ENCODE measurements at regions not wholly inside any gene's neighbourhood (a gene's known extent, or its start where the extent isn't known, plus 50 kb on each side); places are given as distances from the start of the nearest gene placed in this dataset.
"Not testable (repeated sequence)": the region's sequence is repeated elsewhere in the genome, so short reads cannot be mapped to it uniquely, and the experiment has no call there.

DNA sequence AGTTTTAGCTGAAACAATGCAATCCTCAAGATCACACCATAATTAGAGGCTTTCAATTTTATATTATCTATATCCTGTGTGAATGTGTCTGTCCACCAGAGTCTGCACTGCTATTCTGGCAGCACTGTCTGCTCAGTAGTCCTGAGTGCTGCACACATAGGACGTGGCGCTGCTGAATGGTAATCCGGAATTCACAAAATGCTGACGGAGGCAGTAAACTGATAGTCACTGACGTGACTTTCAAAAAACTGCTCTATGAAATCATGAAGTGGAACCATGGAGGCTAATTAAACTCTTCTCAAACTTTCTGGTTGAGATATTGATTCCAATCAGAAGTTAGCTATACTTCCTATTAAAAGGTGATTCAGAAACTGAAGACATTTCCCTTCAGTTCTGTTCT is 190.8 kb upstream of the NOX3 start:
- H3K4me3 ChIP-seq (ENCODE audit: low read length), result no peak overlapping the region
- no peak for TF ChIP-seq ZNF274 (IDR thresholded peaks at IDR 0.05; ENCODE audit: low read depth, low read length)

DNA sequence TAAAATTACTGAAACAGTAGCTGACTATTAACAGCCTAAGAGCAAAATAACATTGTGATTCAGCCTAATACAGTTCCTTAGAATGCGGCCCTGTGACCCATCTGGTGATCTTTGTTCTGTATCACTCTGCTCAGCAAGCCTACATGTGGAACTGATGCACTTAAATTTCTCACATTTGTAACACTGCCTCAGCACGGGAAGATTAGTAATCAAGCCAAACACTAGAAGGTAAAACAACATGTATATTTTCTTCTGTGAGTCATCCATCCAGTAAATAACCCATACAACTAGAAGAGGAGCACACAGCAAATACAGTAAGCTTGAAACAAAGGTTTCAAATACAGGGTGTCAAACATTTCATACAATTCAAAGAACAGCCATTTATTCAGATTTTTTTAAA is 189.7 kb upstream of the NOX3 start:
- TF ChIP-seq ZNF274 (IDR thresholded peaks at IDR 0.05; ENCODE audit: low read depth, low read length), result no peak
- no peak overlapping the region for H3K4me3 ChIP-seq (ENCODE audit: low read length)

DNA sequence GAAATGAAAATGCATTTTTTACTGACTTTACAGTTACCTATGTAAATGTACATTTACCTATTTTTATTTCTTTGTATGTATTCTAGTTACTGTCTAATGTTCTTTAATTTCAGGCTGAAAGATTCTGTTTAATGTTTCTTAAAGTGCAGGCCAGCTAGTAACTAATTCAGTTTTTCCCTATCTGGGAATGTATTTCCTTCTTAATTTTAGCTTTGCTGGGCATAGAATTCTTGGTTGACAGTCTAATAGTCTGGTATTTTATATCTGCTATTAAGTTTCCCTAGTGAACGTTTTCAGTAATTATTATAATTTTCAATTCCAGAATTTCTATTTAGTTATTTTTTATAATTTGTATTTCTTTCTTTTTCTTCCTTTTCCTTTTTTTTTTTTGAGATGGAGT is 186.0 kb upstream of the NOX3 start:
- no peak overlapping the region for H3K4me3 ChIP-seq (ENCODE audit: low read length)
- no peak for TF ChIP-seq ZNF274 (IDR thresholded peaks at IDR 0.05; ENCODE audit: low read depth, low read length)

DNA sequence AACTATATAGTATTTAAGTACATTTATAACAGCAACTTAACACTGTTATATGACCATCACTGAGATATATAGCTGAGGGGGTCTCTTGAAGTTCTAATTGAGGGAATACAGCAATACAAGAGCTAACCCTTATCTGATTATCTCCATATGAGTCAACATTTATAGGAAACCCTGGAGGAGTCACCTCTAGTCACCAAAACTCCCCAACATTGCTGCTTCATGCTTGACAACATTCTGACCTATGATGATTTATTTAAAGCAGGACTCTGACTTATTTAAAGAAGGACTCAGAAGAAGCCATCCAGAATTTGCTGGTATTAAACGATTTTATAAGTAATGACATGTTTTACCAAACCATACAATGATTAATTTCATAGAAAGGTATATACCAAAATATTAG is 182.6 kb upstream of the NOX3 start:
- no peak overlapping the region for H3K4me3 ChIP-seq (ENCODE audit: low read length)
- TF ChIP-seq ZNF274 (IDR thresholded peaks at IDR 0.05; ENCODE audit: low read depth, low read length), result no peak

DNA sequence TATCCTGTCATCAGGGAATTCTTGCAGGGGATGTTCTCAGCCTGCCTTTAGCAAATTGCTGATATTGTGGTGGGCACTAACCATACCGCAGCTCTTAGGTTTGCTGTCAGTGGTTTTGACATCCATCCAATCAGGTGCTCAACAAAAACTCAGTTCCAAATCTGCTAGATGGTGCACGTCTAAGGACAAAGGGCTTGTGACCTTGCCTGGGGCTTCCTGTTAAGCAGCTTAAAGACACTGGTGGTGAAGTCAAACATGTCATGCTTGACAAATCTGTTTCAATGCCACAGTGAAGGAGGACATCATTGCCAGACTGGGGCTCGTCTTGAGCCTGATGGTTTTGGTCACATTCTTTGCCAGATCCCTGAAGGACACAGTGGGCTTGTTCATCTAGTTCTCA is 179.8 kb upstream of the NOX3 start:
- no peak for TF ChIP-seq ZNF274 (IDR thresholded peaks at IDR 0.05; ENCODE audit: low read depth, low read length)
- no peak overlapping the region for H3K4me3 ChIP-seq (ENCODE audit: low read length)

DNA sequence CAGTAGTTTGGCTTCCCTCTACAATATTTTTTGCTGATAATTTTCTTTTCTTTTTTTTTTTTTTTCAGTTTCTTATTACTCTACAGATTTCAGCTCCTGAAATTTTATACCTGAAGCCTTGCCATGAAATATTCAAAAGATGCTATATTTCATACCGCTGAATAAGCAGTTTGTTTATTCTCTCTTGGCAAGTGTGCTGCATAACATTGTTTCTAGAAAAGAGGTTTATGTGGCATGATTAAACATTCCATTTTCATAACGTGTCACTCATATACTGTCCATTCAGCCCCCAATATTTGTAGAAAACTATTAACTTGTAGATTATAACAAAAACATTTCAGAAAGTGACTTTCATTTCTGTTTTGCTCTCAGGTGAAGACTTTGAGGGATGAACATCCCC is 174.4 kb upstream of the NOX3 start:
- TF ChIP-seq ZNF274 (IDR thresholded peaks at IDR 0.05; ENCODE audit: low read depth, low read length), result no peak
- H3K4me3 ChIP-seq (ENCODE audit: low read length), result no peak overlapping the region

DNA sequence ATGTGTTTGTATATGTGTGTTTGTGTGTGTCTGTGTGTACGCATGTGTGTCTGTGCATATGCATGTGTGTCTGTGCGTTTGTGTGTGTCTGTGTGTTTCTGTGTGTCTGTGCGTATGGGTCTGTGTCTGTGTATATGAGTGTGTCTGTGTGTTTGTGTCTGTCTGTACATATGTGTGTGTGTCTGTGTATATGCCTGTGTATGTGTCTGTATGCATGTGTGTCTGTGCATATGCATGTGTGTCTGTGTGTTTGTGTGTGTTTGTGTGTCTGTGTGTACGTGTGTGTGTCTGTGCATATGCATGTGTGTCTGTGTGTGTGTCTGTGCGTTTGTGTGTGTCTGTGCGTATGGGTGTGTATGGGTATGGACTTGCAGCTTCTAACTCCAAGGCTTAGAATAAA is 174.0 kb upstream of the NOX3 start:
- no peak for TF ChIP-seq ZNF274 (IDR thresholded peaks at IDR 0.05; ENCODE audit: low read depth, low read length)
- H3K4me3 ChIP-seq (ENCODE audit: low read length), result no peak overlapping the region

DNA sequence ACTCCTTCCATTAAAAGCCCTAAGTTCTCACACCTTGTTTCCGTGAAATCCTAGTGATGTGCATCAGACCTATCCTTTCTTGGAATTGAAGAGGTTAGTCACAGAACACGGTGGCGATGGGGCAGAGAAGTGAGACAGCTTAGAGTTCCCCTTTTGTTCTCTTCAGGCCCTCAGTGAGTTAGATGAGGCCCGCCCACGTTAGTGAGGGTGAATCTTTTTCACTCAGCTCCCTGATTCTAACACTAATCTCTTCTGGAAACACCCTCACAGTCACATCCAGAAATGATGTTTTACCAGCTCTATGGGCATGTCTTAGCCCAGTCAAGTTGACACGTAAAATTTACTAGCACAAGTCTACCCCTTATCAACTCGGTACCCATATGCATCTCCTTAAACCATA is 172.7 kb upstream of the NOX3 start:
- TF ChIP-seq ZNF274 (IDR thresholded peaks at IDR 0.05; ENCODE audit: low read depth, low read length), result no peak
- no peak overlapping the region for H3K4me3 ChIP-seq (ENCODE audit: low read length)

DNA sequence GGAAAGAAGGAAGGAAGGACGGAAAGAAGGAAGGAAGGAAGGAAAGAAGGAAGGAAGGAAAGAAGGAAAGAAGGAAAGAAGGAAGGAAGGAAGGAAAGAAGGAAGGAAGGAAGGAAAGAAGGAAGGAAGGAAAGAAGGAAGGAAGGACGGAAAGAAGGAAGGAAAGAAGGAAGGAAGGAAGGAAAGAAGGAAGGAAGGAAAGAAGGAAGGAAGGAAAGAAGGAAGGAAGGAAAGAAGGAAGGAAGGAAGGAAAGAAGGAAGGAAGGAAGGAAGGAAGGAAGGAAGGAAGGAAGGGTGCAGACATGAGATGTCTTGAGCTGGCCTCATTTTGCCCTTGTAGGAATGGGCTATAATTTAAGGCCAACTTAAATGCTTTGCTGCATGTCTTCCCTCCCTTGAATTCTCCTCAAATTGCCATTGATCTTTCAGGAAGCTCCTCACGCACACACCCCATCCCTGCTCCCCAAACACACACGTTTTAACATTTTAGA is 172.1 kb upstream of the NOX3 start:
- not testable (repeated sequence) for H3K4me3 ChIP-seq (ENCODE audit: low read length)

DNA sequence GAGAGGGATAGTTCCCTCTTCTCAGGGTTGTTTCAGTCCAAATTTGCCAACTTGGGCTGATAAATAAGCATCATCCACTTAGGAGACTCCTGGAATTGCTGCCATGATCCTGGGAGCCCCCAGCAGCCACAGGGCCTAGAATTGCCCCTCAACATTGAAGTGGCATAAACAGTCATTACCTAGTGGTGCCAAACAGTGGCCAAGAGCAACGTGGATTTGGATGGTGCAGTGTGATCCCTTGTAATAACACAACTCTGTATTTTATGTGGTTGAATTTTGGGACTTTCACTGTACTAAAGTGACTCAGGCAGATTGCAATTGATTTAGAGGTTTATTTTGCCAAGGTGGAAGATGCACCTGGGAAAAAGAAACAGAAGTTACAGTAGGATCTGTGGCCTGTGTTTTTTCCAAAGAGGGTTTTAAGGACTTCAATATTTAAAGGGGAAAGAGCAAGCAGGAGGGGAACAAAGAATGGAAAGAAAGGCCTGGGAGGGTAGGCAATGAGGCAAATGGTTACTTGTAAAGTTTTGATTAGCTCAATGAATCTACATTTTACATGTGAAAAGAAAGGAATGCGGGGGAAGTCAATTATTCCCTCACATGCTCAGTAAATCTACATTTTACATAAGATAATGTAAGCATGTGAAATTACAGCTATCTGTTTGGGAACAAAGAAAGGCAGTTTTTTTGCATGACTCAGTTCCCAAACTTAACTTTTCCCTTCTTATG is 168.0 kb upstream of the NOX3 start:
- H3K4me3 ChIP-seq (ENCODE audit: low read length), result no peak overlapping the region
- no peak for TF ChIP-seq ZNF274 (IDR thresholded peaks at IDR 0.05; ENCODE audit: low read depth, low read length)

DNA sequence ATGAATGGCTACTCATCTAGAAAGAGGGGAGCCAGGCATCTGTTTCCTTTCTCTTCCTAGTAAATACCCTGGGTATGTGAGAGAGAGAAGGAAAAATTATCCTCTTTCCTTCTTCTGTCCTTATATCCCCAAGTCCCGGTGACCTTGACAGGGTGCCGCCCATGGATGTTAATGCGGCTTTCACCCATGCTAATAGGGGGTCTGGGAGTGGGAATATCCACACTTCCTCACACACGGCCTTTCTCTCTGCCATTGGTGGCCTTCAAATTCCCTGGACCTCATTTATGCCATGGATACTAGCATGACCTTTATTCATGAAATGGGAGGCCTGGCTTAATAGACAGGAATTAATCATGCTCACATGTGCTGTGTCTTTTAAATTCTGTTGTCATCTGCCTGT is 159.0 kb upstream of the NOX3 start:
- no peak overlapping the region for H3K4me3 ChIP-seq (ENCODE audit: low read length)
- TF ChIP-seq ZNF274 (IDR thresholded peaks at IDR 0.05; ENCODE audit: low read depth, low read length), result no peak

DNA sequence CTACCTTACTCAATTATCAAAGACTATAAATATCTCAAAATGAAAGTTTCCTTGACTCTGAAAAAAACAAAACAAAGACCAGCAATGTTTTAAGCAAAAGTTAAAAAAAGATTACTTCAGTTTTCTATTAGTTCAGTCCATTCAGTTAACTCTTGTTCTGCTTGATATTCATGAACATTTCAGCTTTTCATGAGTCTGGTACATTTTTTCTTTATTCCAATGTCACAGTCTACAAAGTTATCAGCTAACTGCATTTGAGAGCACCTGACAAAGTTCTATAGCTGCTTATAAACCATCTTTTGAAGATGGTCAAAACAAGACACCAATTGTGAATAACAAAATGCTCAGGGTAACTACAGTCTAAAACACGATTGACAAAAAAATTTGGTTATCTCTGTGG is 156.1 kb upstream of the NOX3 start:
- H3K4me3 ChIP-seq (ENCODE audit: low read length), result no peak overlapping the region
- no peak for TF ChIP-seq ZNF274 (IDR thresholded peaks at IDR 0.05; ENCODE audit: low read depth, low read length)

DNA sequence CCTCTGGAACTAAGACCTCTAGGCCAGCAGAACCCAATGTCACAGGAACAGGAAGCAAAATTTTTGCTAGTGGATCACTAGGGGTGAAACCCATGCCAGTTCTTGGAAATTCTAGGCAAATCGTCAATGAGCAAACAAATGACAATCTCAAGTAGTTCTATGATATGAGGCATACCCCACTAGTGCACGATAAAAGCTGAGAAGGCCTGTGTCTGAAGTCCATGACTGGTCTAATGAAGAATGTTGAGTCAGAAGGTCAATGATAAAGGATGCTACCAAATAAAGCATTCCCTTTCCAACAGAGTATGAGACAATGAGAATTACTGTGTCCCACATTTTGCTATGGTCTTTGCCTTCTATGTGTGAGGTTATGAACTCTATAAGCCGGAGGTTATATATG is 149.4 kb upstream of the NOX3 start:
- no peak for TF ChIP-seq ZNF274 (IDR thresholded peaks at IDR 0.05; ENCODE audit: low read depth, low read length)
- no peak overlapping the region for H3K4me3 ChIP-seq (ENCODE audit: low read length)

DNA sequence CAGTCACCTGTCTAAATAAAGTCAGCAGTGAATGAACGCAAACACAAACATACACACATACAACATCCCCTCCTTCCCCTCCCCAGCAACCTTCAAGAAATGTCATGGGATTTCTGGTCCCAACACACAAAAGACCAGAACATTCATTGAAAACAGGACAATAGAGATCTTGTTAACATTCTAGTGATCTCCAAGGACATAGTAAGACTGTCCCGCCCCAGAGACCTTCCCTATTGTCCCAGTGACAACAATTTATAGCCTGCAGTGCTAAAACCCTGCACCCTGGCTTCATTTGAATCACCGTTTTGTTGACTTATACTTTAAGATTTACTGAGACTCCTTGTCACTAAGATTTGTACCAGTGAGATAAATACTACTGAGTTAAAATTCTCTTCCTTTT is 143.9 kb upstream of the NOX3 start:
- TF ChIP-seq ZNF274 (IDR thresholded peaks at IDR 0.05; ENCODE audit: low read depth, low read length), result no peak
- H3K4me3 ChIP-seq (ENCODE audit: low read length), result no peak overlapping the region

DNA sequence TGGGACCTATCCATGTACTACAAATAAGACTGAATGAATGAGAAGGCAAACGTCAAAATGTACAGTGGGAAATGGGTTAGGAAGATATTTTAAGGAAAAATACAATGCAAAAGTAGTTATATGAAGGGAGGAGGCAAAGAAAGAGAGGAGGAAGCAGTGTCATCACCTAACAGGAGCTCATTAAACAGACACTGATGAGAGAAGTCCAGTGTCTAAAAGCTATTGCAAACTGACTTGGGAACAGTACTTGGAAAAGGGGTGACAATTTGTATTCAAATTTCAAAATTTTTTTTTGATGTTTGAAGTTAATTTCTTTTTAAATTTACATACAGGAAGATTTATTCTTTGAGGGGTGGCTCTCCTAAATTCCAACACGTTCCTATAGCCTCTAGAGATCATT is 143.5 kb upstream of the NOX3 start:
- TF ChIP-seq ZNF274 (IDR thresholded peaks at IDR 0.05; ENCODE audit: low read depth, low read length), result no peak
- no peak overlapping the region for H3K4me3 ChIP-seq (ENCODE audit: low read length)

DNA sequence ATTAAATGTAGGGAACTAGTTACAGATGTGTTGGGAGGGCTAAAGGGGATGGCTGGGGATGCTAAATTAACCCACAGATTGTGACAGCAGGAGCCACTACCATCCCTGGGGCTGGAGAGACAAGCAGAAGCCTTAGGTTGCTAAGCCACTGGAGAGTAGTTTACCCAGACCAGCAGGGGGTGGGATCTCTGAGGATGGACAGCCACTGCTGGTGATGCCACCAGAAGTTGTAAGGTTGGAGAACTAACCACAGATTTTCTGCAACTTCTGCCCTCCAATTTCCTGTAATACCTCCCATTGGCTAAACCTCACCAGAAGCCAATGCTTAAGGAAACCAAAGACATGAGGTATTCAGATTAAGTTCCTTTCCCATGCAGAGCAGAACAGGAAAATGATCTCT is 139.6 kb upstream of the NOX3 start:
- H3K4me3 ChIP-seq (ENCODE audit: low read length), result no peak overlapping the region
- TF ChIP-seq ZNF274 (IDR thresholded peaks at IDR 0.05; ENCODE audit: low read depth, low read length), result no peak
